GM12891 (cell line): ENCODE measurements at regions not wholly inside any gene's neighbourhood (a gene's known extent, or its start where the extent isn't known, plus 50 kb on each side); places are given as distances from the start of the nearest gene placed in this dataset.
"Not testable (repeated sequence)": the region's sequence is repeated elsewhere in the genome, so short reads cannot be mapped to it uniquely, and the experiment has no call there.

Source experiments
- PAX5 ChIP-seq: IDR thresholded peaks from 2 replicates; pipeline ENCODE4 v1.6.1; 2011; ENCODE audit warnings: low read length, moderate library complexity, mild to moderate bottlenecking; ENCODE audit not compliant: insufficient read depth, severe bottlenecking
- POLR2A ChIP-seq: IDR thresholded peaks from 2 replicates; pipeline ENCODE4 v1.6.1; 2011; ENCODE audit warnings: low read depth, low read length, control low read depth
- POLR2AphosphoS5 ChIP-seq: IDR thresholded peaks from 2 replicates; pipeline ENCODE4 v1.6.1; 2011; ENCODE audit warnings: low read depth, low read length, control low read depth
- POU2F2 ChIP-seq: IDR thresholded peaks from 2 replicates; pipeline ENCODE4 v1.6.1; 2011; ENCODE audit warnings: low read depth, mild to moderate bottlenecking, control low read depth, low read length, moderate library complexity
- SPI1 ChIP-seq: IDR thresholded peaks from 2 replicates; pipeline ENCODE4 v1.6.1; 2011; ENCODE audit warnings: low read depth, low read length, control low read depth
- TAF1 ChIP-seq: IDR thresholded peaks from 2 replicates; pipeline ENCODE4 v1.6.1; 2011; ENCODE audit warnings: low read depth, low read length, control low read depth

GRCh38 chrX:140019134-140019533 is 53.8 kb upstream of the CXorf66 start:
- TF ChIP-seq POLR2A, POLR2AphosphoS5, TAF1, SPI1, POU2F2, PAX5: not testable (repeated sequence)
